GM12878 (cell line): ENCODE measurements at regions not wholly inside any gene's neighbourhood (a gene's known extent, or its start where the extent isn't known, plus 50 kb on each side); places are given as distances from the start of the nearest gene placed in this dataset.

Source experiments
- BACH1 ChIP-seq: fragments of 450-650 bp; IDR thresholded peaks from 2 replicates; pipeline ENCODE4 v1.6.1; 2017; ENCODE audit warnings: mild to moderate bottlenecking, borderline replicate concordance
- CEBPB ChIP-seq, 2 experiments: fragments of 150-350 bp in 1 of 2; IDR thresholded peaks; 2 replicates each; pipeline ENCODE4 v1.6.1; 2012 to 2014; ENCODE audit warnings: low read depth in 2 of 2, low read length in 2 of 2, borderline replicate concordance in 1 of 2, inconsistent platforms in 1 of 2
- CREM ChIP-seq: IDR thresholded peaks from 2 replicates; pipeline ENCODE4 v1.6.1; 2014; ENCODE audit warnings: antibody characterized with exemption, low read depth
- FOXK2 ChIP-seq: fragments of 450-650 bp; IDR thresholded peaks from 2 replicates; pipeline ENCODE4 v1.6.1; 2017; ENCODE audit warnings: mild to moderate bottlenecking, moderate library complexity
- GABPA ChIP-seq: IDR thresholded peaks from 2 replicates; pipeline ENCODE4 v1.6.1; 2014; ENCODE audit warnings: antibody characterized with exemption, low read depth, mild to moderate bottlenecking, inconsistent platforms
- IKZF1 ChIP-seq: fragments of 450-650 bp; conservative IDR thresholded peaks from 2 replicates; pipeline ENCODE4 v1.6.1; 2017; ENCODE audit warnings: antibody characterized with exemption, mild to moderate bottlenecking
- PAX8 ChIP-seq: fragments of 450-650 bp; IDR thresholded peaks from 2 replicates; pipeline ENCODE4 v1.6.1; 2017; ENCODE audit warnings: mild to moderate bottlenecking, moderate library complexity
- RAD51 ChIP-seq: fragments of 450-650 bp; IDR thresholded peaks from 2 replicates; pipeline ENCODE4 v1.6.1; 2016; ENCODE audit warnings: moderate library complexity, mild to moderate bottlenecking, inconsistent platforms
- RB1 ChIP-seq: fragments of 450-650 bp; formaldehyde crosslinking; IDR thresholded peaks from 2 replicates; pipeline ENCODE4 v1.6.1; 2017; ENCODE audit warnings: mild to moderate bottlenecking, borderline replicate concordance
- TBL1XR1 ChIP-seq: IDR thresholded peaks from 2 replicates; pipeline ENCODE4 v1.6.1; 2012; ENCODE audit warnings: low read depth, low read length, improper control_type of control experiment
- ZNF207 ChIP-seq: fragments of 450-650 bp; IDR thresholded peaks from 2 replicates; pipeline ENCODE4 v1.6.1; 2014; ENCODE audit warnings: antibody characterized with exemption, mild to moderate bottlenecking, borderline replicate concordance
- TF ChIP-seq, protein P1 (sequence below): fragments of 450-650 bp; IDR thresholded peaks from 2 replicates; pipeline ENCODE4 v1.6.1; 2017; ENCODE audit warnings: mild to moderate bottlenecking, moderate library complexity
- TF ChIP-seq, protein P2 (sequence below): IDR thresholded peaks from 2 replicates; pipeline ENCODE4 v1.6.1; 2011; ENCODE audit warnings: low read depth, low read length, improper control_type of control experiment, borderline replicate concordance
- TF ChIP-seq, protein P3 (sequence below): fragments of 450-650 bp; formaldehyde crosslinking; IDR thresholded peaks from 2 replicates; pipeline ENCODE4 v1.4.0; 2022; ENCODE audit warnings: mild to moderate bottlenecking, moderate library complexity
- TF ChIP-seq, protein P4 (sequence below): fragments of 450-650 bp; conservative IDR thresholded peaks from 2 replicates; pipeline ENCODE4 v1.6.1; 2017; ENCODE audit warnings: mild to moderate bottlenecking, moderate library complexity

DNA sequence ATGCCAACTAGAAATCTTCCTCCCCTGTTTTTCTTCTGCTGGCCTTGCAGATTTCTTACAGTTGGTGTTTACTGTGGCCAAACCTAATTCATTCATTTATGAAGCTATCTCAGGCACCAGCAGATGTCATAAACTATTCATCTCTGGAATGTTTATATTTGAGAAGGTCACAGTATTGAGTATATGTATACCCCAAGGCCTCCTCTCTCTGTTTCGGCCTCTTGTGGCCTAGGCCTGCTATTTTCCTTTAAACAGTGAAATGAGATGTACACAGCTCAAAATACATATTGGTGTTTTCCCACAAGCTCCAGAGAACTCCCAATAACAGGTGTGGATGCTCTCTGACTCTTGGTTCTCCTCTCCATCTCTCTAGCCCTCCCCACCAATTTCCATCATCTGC, 520.7 kb upstream of the CAMK1G start (continued):
- TF ChIP-seq, protein P1, sequence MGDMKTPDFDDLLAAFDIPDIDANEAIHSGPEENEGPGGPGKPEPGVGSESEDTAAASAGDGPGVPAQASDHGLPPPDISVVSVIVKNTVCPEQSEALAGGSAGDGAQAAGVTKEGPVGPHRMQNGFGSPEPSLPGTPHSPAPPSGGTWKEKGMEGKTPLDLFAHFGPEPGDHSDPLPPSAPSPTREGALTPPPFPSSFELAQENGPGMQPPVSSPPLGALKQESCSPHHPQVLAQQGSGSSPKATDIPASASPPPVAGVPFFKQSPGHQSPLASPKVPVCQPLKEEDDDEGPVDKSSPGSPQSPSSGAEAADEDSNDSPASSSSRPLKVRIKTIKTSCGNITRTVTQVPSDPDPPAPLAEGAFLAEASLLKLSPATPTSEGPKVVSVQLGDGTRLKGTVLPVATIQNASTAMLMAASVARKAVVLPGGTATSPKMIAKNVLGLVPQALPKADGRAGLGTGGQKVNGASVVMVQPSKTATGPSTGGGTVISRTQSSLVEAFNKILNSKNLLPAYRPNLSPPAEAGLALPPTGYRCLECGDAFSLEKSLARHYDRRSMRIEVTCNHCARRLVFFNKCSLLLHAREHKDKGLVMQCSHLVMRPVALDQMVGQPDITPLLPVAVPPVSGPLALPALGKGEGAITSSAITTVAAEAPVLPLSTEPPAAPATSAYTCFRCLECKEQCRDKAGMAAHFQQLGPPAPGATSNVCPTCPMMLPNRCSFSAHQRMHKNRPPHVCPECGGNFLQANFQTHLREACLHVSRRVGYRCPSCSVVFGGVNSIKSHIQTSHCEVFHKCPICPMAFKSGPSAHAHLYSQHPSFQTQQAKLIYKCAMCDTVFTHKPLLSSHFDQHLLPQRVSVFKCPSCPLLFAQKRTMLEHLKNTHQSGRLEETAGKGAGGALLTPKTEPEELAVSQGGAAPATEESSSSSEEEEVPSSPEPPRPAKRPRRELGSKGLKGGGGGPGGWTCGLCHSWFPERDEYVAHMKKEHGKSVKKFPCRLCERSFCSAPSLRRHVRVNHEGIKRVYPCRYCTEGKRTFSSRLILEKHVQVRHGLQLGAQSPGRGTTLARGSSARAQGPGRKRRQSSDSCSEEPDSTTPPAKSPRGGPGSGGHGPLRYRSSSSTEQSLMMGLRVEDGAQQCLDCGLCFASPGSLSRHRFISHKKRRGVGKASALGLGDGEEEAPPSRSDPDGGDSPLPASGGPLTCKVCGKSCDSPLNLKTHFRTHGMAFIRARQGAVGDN, result no peak
- TF ChIP-seq, protein P2, sequence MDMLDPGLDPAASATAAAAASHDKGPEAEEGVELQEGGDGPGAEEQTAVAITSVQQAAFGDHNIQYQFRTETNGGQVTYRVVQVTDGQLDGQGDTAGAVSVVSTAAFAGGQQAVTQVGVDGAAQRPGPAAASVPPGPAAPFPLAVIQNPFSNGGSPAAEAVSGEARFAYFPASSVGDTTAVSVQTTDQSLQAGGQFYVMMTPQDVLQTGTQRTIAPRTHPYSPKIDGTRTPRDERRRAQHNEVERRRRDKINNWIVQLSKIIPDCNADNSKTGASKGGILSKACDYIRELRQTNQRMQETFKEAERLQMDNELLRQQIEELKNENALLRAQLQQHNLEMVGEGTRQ, result no peak
- TF ChIP-seq PAX8, result no peak
- no peak for TF ChIP-seq RB1
- TF ChIP-seq, protein P3, sequence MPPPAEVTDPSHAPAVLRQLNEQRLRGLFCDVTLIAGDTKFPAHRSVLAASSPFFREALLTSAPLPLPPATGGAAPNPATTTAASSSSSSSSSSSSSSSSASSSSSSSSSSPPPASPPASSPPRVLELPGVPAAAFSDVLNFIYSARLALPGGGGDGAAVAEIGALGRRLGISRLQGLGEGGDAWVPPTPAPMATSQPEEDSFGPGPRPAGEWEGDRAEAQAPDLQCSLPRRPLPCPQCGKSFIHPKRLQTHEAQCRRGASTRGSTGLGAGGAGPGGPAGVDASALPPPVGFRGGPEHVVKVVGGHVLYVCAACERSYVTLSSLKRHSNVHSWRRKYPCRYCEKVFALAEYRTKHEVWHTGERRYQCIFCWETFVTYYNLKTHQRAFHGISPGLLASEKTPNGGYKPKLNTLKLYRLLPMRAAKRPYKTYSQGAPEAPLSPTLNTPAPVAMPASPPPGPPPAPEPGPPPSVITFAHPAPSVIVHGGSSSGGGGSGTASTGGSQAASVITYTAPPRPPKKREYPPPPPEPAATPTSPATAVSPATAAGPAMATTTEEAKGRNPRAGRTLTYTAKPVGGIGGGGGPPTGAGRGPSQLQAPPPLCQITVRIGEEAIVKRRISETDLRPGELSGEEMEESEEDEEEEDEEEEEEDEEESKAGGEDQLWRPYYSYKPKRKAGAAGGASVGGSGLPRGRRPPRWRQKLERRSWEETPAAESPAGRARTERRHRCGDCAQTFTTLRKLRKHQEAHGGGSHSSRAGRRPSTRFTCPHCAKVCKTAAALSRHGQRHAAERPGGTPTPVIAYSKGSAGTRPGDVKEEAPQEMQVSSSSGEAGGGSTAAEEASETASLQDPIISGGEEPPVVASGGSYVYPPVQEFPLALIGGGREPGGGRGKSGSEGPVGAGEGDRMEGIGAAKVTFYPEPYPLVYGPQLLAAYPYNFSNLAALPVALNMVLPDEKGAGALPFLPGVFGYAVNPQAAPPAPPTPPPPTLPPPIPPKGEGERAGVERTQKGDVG (CRISPR knock-in tag), result no peak
- TF ChIP-seq FOXK2, result no peak
- TF ChIP-seq CEBPB (IDR thresholded peaks at IDR 0.05; ENCODE audit: borderline replicate concordance in 1 of 2, low read depth in 2 of 2, low read length in 2 of 2), result no peak
- TF ChIP-seq RAD51, result no peak
- no peak for TF ChIP-seq GABPA
- TF ChIP-seq IKZF1, result no peak
- TF ChIP-seq, protein P4, sequence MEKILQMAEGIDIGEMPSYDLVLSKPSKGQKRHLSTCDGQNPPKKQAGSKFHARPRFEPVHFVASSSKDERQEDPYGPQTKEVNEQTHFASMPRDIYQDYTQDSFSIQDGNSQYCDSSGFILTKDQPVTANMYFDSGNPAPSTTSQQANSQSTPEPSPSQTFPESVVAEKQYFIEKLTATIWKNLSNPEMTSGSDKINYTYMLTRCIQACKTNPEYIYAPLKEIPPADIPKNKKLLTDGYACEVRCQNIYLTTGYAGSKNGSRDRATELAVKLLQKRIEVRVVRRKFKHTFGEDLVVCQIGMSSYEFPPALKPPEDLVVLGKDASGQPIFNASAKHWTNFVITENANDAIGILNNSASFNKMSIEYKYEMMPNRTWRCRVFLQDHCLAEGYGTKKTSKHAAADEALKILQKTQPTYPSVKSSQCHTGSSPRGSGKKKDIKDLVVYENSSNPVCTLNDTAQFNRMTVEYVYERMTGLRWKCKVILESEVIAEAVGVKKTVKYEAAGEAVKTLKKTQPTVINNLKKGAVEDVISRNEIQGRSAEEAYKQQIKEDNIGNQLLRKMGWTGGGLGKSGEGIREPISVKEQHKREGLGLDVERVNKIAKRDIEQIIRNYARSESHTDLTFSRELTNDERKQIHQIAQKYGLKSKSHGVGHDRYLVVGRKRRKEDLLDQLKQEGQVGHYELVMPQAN, result no peak
- TF ChIP-seq ZNF207, result no peak
- TF ChIP-seq BACH1, result no peak
- no peak for TF ChIP-seq TBL1XR1
- TF ChIP-seq CREM, result peak; percentile 51
